ENCODE measurements at regions not wholly inside any gene's neighbourhood (a gene's known extent, or its start where the extent isn't known, plus 50 kb on each side); places are given as distances from the start of the nearest gene placed in this dataset.

GRCh38 chr18:78868330-78869316, 111.0 kb upstream of the SALL3 start:
- no peak for TF ChIP-seq CTCF (IDR thresholded peaks at IDR 0.05; ENCODE audit: extremely low read depth, insufficient read depth, missing control alignments)
- in situ Hi-C loops (cut with MboI; ENCODE audit: low pct_unique_long_range_greater_than_20kb, low sequenced_read_pairs, unreplicated experiment), result no loop called here
- no peak for DNase-seq (ENCODE audit: low spot score)

- in situ Hi-C loops (cut with MboI; ENCODE audit: low pct_unique_long_range_greater_than_20kb, low sequenced_read_pairs, unreplicated experiment), result no loop called here
- no peak for TF ChIP-seq CTCF (IDR thresholded peaks at IDR 0.05; ENCODE audit: extremely low read depth, insufficient read depth, missing control alignments)
- DNase-seq (ENCODE audit: low spot score), result no peak
These were observed 108.0 kb upstream of the SALL3 start for GRCh38 chr18:78871618-78872017.

GRCh38 chr18:78873926-78874500, 105.6 kb upstream of the SALL3 start:
- DNase-seq (ENCODE audit: low spot score), result no peak
- in situ Hi-C loops (cut with MboI; ENCODE audit: low pct_unique_long_range_greater_than_20kb, low sequenced_read_pairs, unreplicated experiment), result no loop called here
- no peak for TF ChIP-seq CTCF (IDR thresholded peaks at IDR 0.05; ENCODE audit: extremely low read depth, insufficient read depth, missing control alignments)

DNA sequence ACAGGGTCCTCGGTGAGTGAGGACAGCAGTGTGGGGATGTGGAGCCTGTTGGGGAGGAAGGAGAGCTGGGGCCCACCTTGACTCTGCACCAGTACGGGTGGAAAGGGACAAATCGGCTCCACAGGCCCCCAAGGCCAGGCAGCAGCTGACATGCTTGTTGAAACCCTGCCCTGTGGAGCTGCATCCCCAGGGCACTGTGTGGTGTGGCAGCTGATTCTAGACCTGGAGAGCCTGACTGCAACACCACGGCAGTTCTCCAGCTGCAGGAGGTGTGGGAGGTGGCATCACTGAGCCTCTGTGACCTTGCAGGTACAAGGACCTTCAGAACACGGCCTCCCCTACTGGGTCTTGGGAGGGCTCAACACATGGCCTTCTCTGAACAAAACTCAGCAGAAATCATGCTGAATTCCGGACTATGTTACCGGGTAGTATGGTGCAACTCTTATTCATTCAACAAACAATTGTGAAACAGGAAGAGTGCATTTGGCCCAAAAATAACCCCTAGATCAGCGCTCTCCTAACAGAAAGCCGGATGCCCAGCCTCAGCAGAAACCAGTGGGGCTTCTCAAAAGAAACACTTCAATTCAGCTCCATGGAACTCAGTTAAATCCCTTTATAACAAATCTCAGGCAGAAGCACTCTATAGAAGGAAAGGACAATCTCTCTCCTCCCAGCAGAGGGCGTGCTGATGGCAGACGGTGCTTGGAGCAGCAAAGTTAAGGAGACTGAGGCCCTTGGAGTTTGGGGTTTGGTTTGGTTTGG, 104.4 kb upstream of the SALL3 start:
- no peak for DNase-seq (ENCODE audit: low spot score)
- peak; percentile 36 for TF ChIP-seq CTCF (IDR thresholded peaks at IDR 0.05; ENCODE audit: extremely low read depth, insufficient read depth, missing control alignments)
- in situ Hi-C loops (cut with MboI; ENCODE audit: low pct_unique_long_range_greater_than_20kb, low sequenced_read_pairs, unreplicated experiment), result no loop called here

- in situ Hi-C loops (cut with MboI; ENCODE audit: low pct_unique_long_range_greater_than_20kb, low sequenced_read_pairs, unreplicated experiment), result no loop called here
- no peak for DNase-seq (ENCODE audit: low spot score)
- TF ChIP-seq CTCF (IDR thresholded peaks at IDR 0.05; ENCODE audit: extremely low read depth, insufficient read depth, missing control alignments), result no peak
These were observed 103.6 kb upstream of the SALL3 start for GRCh38 chr18:78875778-78876650.
